Occipital lobe (tissue), 1 donor: ENCODE measurements at regions not wholly inside any gene's neighbourhood (a gene's known extent, or its start where the extent isn't known, plus 50 kb on each side); places are given as distances from the start of the nearest gene placed in this dataset.

Experiments
- DNase-seq: peaks from one replicate; lab custom pipeline; 2025; lab: John Stamatoyannopoulos, UW

DNA sequence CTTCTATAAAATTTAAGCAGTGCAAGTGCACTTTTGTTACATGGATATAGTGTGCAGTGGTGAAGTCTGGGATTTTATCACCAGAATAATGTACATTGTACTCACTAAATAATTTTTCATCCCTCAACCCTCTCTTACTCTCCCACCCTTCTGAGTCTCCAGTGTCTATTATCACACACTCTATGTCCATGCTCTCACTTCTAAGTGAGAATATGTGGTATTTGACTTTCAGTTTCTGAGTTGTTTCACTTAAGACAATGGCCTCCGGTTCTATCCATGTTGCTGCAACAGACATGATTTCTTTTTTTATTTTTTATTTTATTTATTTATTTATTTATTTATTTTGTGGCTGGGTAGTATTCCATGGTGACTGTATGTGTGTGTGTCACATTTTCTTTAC, 855.9 kb upstream of the PHF14 start:
- DNase-seq: no peak

DNA sequence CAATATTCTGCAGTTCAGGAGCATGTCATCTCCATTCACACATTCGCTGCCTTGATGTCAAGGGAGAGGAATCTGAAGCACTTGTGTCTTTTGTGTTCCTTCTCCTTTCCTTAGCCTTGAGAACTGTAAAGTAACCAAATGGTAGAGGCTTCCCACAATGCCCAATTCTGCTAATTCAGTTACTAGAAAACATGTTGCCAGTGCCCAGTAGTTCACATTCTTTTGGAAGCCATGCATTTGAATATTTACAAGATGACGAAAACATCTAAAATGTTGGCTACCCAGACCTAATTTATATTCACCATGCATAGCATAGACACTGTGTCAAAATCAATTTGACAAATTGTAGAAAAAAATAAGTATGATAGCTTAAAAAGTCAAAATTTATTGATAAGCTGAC, 852.7 kb upstream of the PHF14 start:
- no peak for DNase-seq

DNA sequence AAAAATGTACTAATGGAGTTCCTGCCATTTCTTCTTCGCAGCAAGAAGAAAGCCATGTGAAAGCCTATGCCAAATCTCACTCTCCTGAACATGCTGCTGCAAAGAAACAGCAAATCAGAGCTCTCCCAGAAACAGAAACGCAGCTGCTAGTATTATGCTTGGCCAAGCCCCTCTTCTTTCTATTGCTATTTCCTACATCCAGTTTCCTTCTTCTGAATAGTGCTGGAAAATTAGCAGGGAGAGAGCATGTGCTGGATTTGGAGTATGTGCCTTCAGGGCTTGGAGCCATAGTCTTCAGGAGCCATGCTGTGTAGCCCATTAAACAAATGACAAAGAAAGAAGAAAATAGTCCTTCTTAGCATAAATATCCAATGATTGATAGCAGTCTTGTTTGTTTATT, 852.0 kb upstream of the PHF14 start:
- no peak for DNase-seq

DNA sequence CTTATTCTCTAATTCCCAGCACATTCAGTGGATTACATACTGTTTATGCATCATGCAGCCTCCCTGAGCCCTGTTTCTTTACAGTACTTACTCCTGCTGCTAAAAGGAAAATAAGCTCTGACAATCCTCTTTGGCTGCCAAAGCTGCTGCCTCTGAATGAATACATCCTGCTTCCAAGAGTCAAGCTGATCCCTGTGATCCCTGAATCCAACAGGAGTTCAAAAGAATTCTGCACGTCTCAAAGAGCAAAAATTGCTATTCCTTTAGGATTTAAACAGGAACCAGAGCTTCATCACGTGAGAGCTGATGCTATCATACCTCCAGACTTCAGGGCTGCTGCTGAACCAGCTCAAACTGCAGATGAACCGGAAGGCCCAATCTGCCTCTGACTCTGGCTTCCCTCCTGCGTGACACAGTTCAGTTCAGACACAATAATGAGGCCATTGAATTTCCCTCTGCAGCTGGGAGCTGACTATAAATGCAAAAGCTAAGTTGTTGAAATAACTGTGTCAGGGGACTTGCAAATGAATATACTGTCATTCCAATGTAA, 851.0 kb upstream of the PHF14 start:
- peak; percentile 65 for DNase-seq

DNA sequence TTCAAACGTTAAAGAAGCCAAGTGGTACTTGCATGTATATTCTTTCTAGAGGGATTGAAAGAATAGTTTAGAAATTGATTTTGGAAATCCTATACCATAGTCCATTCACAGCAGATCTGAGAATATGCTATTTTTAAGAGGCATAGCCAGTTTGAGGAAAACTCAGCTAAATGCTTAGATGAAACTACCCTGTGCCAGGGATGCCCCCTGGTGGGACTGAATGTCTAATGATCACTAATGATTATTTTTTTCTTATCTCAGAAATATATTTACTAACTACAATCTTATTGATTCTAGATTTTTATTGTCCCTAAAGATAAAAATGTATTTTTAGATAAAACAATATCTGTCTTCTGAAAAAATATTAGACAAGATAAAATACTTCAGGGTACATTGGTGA, 844.9 kb upstream of the PHF14 start:
- DNase-seq: no peak

DNA sequence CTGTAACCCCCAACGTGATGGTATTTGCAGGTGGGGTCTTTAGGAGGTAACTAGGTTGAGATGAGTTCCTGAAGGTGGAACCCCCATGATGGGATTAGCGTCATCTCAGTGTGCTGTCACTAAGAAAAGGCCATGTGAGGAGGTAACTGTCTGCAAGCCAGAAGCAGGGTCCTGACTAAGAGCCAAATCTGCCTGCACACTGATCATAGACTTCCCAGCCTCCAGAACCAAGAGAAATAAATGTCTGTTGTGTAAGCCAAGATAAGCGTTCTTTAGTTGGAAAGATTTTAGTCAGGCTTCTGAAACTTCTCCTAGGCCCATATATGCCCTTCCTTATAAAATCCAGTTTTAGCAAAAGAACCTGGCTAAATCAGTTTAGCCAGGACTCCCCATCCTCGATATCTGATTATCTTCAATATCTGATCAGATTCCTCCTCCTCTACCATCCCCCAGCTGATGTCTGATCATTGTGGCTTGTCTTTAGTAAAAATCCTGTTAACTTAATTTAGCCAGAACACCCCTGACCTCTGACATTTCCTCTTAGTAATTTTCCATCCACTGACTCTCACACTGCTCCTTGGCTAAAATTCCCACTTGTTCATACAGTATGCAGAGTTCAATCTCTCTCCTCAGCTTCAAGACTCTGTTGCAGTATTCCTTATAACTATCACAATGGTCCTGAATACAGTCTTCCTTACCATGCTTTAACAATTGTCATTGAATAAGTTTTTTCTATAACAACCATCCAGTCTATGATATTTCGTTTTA, 835.4 kb upstream of the PHF14 start:
- DNase-seq: no peak

DNA sequence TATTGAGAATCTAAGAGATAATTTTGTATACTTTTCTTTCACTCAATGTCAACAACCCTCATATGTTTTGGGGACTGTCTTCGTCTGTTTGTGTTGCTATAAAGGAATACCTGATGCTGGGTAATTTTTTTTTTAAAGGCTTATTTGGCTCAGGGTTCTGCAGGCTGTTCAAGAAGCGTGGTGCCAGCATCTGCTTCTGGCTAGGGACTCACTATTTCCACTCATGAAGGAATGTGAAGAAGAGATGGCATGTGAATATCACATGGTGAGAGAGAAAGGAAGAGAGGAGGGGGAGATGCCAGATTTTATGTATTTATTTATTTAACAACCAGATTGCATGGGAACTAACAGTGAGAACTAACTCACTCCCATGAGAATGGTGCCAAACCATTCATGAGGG, 827.4 kb upstream of the PHF14 start:
- DNase-seq: no peak

DNA sequence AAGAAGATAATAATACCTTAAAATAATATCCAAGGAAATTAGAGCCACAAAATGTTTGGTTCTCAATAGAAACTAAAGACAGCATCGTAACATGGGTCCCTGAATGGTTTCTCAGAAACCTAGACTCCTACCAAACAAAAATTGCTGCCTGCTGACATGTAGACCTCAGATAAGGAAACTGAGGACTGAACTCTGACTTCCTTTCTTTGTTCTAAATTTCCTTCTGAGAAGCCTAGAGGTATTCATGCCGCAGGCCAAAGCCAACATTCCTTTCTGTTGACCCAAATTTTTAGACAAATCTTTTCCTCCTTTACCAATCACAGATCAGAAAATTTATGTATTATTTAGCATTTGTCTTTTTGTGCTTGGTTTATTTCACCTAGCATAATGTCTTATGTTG, 816.7 kb upstream of the PHF14 start:
- DNase-seq: no peak

DNA sequence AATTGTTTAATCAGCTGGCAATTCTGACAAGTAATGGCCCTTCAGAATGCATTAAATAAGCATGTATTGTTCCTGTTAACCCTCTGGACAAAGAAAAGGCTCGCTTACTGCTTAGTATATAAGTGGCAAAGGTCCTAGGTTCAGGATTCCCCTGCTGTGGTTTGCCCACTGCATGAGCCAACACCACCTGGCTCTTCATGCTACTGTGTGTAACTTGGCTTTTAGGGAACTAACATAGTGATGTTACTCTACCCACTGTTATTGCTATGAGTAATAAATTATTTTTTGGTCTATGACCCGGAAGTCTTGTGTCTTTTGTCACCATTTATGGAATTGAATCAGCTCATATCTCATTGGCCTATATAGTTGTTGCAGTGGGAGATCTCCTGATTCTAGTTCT, 791.7 kb upstream of the PHF14 start:
- no peak for DNase-seq

DNA sequence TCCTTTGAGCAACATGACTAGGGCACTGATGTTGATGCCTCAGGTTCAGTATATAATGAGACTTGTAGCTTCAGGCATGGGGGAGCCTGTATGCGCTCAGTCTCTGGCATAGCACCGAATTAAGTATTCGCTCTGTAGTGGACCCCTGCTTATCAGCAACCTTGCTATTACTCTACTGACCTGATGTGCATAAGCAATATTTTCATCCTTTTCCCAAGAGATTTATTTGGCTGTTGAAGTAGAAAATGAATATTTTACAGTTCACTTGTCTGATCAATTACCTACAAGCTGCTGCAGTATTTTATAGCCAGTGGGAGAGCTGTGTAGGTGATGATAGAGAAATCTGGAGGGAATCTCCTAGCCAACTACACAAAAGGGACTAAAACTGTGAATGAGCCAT, 781.6 kb upstream of the PHF14 start:
- no peak for DNase-seq

DNA sequence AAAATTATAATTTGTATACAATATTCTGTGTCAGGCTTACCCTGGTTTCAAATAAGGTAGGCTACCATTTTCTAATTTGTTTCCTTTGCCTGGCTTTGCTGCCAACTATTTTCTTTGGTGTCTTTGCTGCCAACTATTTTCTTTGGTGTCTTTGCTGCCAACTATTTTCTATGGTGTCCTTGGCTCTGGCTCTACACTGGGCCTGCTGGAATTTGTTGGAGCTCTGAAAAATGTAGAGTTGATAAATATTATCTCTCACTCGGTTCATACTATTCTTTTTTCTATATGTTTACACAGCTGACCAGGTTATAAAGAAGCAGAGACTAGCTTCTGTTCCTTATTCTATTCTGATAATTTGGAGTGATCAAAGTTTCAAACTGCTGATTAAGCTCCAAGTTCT, 768.0 kb upstream of the PHF14 start:
- DNase-seq: no peak

DNA sequence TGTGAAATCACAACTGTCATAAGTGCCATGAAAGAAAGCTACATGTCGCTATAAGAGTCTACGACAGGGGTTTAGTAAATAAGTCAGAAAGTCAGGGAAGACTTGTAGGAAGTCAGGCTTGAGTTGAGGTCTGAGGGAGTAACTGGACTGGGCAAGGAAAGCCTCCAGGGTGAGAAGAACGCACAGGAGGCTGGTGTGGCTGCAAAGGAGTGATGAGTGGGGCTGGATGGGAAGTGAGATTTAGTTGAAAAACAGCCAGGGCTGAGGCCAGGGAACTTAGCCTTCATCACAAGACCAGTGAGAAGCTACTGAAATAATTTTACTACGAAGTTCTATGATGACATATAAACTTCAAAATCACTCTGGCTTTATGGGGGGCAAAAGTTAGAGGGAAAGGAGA, 763.7 kb upstream of the PHF14 start:
- no peak for DNase-seq

DNA sequence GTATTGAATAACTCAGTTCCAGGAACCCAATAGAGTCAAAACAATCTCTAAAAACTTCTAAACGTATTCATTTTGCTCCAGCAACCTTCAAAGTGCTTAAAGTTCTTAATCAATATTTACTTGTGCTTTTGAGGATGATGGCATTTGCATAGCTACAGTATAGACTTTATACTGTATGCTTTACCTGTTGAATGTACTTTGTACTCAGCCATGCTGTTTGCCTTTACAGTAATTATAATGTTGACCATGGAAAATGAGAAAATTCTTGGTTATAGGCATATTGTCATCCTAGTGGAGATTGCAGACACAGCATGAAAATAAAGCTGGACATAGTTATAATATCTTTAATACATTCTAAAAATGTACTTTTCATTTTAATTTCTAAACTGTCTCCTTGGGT, 762.7 kb upstream of the PHF14 start:
- no peak for DNase-seq

DNA sequence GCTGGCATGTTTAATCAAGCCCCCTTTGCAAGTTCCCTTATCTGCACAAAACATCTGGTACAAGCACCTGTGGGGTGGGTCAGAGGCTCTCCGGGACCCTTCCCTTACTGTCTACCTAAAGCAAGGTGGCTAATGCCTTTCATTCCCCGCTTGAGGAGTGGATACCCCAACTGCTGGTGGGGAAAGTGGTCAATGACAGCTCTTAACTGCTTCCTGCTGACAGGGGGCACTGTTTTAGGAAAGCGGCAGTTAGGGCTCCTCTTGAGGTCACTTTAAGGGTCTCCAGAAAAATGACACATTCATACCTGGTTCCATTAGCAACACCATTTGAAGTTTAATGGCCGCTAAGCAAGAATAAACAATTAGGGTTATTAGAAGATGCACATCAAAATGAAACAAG, 761.8 kb upstream of the PHF14 start:
- DNase-seq: no peak

DNA sequence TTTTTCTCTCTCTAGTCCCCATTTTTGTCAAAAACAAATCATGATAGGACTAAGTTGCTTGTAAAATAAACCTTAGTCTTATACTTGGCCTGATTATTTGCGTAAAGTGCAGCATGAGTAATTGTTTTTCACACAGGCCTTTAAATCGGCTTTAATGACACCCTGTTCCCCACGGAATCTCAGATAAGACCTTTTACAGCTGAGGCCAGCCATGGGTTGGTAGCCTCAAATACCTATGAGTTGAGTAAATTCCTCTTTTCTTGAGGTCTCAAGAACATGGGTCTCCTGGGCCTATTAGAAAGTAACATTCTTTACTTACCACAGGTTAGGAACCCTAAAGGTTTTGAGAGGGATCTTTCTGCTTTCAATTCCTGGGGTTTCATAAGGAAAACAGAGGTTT, 761.0 kb upstream of the PHF14 start:
- DNase-seq: no peak

DNA sequence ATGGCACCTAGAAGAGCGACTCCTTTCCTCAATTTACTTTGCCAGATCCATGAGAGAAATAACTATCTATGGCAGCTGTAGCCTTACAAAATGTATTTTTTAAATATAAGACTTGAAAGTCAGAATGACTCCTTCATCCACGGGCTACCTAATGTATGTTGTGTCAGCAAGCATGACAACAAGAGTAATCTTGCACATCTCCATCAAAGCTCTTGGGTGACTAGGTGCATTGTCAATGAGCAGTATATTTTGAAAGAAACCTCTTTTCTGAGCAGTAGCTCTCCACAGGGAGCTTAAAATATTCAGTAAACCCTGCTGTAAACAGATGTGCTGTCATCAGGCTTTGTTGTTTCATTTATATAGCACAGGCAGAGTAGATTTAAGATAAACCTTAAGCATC, 757.2 kb upstream of the PHF14 start:
- DNase-seq: no peak

DNA sequence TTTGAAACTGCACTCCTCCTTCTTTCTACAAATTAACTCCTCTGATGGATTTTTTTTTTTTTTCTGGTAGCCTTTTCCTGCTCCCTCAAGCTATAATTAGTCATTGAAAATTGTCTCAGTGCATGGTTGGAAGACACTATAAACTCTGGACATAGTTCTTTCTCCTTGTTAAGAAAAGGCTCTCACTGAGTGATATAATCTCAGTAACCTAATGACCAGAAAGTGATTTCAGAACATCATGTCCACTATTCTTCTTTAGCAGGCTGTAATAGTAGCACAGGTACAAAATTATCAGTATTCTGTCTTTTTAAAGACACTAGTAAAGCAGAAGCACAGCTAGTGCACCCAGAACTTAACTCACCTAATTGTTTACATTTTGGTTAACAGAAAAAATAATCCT, 752.6 kb upstream of the PHF14 start:
- no peak for DNase-seq

DNA sequence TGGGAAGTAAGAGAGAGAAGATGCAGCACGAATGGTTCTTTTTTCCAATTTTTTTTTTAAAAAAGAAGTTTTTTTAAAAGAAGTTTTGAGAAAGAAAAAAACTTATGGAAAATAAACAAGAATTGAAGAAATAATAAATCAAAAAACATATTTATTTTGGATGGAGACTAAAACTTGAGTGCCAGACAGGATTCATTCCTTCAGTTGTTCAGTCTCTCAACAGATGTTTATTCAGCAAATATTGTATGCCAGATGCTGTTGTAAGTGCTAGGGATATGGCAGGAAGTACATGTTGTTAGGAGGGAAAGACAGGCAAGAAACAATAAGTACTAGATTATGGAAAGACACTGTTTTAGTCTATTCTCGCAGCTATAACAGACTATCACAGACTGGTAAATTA, 750.7 kb upstream of the PHF14 start:
- no peak for DNase-seq

DNA sequence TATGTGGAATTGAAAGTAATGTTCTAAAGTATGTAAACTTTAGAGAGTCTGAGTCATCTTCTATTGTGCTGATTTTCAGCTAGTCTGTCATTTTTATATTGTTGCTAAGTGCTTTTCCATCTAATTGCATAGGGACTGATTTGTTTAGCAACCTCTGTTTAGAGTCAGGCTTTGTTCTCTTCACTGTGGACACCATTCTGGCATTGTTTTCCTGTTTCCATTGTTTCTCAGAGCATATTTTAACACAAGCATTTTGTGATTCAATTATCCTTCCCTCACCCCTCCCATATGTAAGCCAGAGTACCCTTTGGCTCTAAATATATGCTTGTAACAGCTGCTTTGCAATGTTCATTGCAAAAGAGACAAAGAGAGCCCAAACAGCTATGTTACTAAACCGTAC, 748.4 kb upstream of the PHF14 start:
- DNase-seq: no peak

DNA sequence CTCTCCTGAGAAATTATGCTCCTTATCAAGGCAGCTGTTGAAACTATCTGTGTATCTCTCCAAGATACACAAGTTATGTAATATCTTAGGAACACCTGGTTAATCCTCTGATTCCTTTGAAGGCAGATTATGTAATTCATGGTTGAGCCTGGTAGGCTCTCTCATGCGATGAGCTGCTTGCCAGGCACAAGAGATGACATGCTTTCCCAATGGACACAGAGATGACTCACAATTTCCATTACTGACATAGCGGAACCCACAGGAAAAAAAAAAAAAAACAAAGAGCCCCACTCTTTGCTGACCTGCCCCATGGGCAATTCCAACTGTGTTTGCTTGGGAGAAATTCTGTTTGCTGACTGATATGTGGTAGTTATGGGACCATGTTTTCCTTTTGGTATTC, 736.4 kb upstream of the PHF14 start:
- no peak for DNase-seq

DNA sequence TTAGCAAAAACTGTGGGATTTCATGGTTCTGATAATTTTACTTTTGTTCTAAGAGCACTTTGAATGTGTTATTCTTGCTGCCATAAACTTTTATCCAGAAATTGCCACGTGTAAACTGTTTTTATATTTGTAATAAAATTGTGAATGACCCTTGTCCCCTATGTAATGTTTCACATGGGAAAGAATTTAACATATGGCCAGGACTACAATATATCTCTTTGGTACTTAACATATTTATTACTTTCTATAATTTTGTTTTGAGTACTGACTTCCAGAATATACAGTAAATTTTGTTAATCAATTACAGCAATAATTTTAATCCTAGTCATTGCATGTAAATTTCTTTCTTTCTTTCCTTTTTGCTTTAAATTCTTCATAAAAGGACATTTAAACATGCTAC, 735.0 kb upstream of the PHF14 start:
- DNase-seq: no peak

DNA sequence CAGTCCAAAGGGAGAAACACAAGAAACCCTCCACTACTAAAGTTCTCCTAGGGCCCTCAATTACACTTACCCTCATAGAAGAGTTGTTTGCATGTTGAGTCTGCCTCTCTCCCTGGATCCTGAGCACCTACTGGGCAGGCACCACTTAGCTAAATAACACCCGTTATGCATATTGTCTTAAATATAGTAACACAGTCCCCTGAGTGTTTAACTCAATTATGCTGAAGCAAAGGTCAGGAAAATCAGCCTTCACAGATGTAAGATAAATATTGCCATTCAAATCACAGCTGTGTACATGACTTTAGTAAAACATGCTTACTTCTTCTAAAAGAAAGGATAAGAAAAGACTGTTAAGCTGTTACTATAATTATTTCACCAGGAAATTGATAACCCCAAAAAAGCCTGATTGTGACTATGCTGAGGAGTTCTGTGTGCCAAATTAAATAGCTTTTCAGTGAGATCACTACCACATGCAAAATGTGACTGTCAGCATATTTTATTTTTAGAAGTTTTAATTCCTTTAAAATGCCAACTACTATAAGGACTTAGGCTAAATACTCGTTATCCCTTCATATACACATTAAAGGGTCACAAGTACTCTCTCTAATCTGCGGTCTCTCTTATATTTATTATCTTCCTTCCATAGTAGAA, 733.9 kb upstream of the PHF14 start:
- DNase-seq: no peak

DNA sequence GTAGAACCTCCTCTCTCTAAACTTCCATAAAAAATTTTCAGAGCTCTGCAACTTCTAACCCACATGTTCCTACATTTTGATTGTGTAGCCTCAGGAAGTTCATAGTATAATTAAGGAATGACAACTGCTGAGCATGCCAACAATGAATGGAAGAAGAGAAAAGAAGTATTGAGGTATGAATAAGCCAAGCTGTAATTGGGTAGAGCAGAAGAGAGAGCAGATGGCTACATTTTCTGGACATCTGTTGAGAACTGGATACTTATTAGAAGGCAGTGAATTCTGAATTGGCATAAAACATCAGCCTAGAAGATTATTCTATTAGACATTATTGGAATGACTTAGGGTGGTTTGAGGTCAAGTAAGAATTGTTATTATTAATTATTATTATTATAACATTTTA, 728.3 kb upstream of the PHF14 start:
- no peak for DNase-seq
